Activated CD4-positive, alpha-beta memory T cell treated with anti-CD3 and anti-CD28 coated beads for 36 hours (primary cell): ENCODE measurements at regions not wholly inside any gene's neighbourhood (a gene's known extent, or its start where the extent isn't known, plus 50 kb on each side); places are given as distances from the start of the nearest gene placed in this dataset.
A peak's percentile ranks its signal among the peaks of the same experiment; 100 is the strongest.
"Not testable (repeated sequence)": the region's sequence is repeated elsewhere in the genome, so short reads cannot be mapped to it uniquely, and the experiment has no call there.

Experiments used
- CTCF ChIA-PET: fragments of 350-600 bp; sonication (Branson Sonifier 250); formaldehyde crosslinking; loops from one replicate; lab custom pipeline; 2021; ENCODE audit warnings: antibody characterized with exemption, inconsistent platforms; lab: Charles Lee
- POLR2A ChIA-PET: fragments of 350-600 bp; sonication (Branson Sonifier 250); formaldehyde crosslinking; loops from one replicate; lab custom pipeline; 2021; ENCODE audit warnings: antibody characterized with exemption; lab: Charles Lee
- DNase-seq: peaks from one replicate; pipeline ENCODE4 v3.0.0-alpha.2; 2020
- H3K27ac Mint-ChIP-seq: one replicate; pipeline ENCODE4 v1.8.0; 2021; ENCODE audit warnings: mixed read lengths
- H3K27me3 Mint-ChIP-seq: one replicate; pipeline ENCODE4 v1.8.0; 2021; ENCODE audit warnings: mixed read lengths
- H3K36me3 Mint-ChIP-seq: one replicate; pipeline ENCODE4 v1.8.0; 2021; ENCODE audit warnings: mixed read lengths
- H3K4me1 Mint-ChIP-seq: one replicate; pipeline ENCODE4 v1.8.0; 2021; ENCODE audit warnings: low read depth, mixed read lengths
- H3K4me3 Mint-ChIP-seq: one replicate; pipeline ENCODE4 v1.8.0; 2021; ENCODE audit warnings: mild to moderate bottlenecking, mixed read lengths
- H3K9me3 Mint-ChIP-seq: one replicate; pipeline ENCODE4 v1.8.0; 2021; ENCODE audit warnings: mixed read lengths
- intact Hi-C: fragments of 100-400 bp; cut with micrococcal nuclease; formaldehyde crosslinking; loops from one replicate; pipeline ENCODE4 v1.15.1; 2023

DNA sequence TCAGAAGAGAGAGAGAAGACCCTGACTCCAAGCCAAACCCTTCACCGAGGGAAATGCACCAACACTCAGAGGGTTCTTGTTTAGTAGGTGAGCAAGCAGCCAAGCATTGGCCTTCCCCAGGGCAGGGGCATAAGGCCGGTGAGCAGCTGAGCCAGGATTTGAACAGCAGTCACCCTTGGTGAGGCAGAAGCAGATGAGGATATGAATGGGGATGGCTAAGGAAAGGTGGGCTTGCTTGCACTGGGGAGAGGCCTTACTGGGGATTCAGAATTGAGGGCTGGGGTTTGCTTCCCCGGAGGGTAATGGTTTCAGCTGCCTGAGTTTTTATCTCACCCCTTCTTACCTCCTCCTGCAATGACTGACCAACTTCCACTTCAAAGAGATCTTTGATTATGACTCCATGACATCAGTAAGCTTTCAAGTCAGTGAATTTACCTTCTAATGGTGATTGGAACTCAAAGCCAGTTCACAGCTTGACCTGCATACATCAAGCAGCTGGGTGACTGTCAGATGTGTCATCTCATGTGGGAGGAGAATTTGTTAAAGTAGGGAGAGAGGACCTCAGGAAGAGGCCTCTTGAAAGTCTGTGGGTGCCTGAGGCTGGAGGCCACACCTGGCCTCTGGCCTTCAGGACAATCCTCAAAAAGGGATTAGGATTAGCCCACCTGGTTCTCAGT, 114.5 kb upstream of the PLGLB2 start:
- CTCF ChIA-PET, POLR2A ChIA-PET, H3K9me3 Mint-ChIP-seq, H3K36me3 Mint-ChIP-seq, H3K4me3 Mint-ChIP-seq, H3K27me3 Mint-ChIP-seq, intact Hi-C loops: not testable (repeated sequence)
- Mint-ChIP-seq H3K4me1 (peaks cover 21% of the 10 kb centered on the region), H3K27ac (peak overlapping the region; percentile 75)
- peak; percentile 45 for DNase-seq

DNA sequence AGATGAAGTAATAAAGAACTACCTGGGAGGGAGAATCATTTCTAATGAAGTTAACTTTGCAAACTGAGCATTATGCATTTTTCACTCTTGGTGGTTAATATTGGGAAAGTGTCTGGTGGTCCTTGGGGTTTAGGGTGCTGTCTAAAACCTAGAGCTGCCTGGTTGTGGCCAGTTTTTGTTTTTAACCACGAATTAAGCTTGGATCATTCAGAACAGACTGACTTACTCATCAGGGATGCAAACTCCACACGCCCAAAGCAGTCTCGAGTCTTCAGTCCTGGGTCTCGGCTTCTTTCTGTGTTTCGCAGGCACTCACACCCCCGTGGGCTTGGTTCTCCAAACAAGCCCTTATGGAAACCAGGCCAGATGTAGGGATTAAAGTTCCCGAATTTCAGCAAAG, 113.8 kb upstream of the PLGLB2 start:
- CTCF ChIA-PET, H3K4me3 Mint-ChIP-seq, H3K27me3 Mint-ChIP-seq, intact Hi-C loops, POLR2A ChIA-PET, H3K9me3 Mint-ChIP-seq, H3K36me3 Mint-ChIP-seq: not testable (repeated sequence)
- H3K4me1 Mint-ChIP-seq, result peaks cover 21% of the 10 kb centered on the region
- peak overlapping the region; percentile 89 for H3K27ac Mint-ChIP-seq
- peak; percentile 38 for DNase-seq

DNA sequence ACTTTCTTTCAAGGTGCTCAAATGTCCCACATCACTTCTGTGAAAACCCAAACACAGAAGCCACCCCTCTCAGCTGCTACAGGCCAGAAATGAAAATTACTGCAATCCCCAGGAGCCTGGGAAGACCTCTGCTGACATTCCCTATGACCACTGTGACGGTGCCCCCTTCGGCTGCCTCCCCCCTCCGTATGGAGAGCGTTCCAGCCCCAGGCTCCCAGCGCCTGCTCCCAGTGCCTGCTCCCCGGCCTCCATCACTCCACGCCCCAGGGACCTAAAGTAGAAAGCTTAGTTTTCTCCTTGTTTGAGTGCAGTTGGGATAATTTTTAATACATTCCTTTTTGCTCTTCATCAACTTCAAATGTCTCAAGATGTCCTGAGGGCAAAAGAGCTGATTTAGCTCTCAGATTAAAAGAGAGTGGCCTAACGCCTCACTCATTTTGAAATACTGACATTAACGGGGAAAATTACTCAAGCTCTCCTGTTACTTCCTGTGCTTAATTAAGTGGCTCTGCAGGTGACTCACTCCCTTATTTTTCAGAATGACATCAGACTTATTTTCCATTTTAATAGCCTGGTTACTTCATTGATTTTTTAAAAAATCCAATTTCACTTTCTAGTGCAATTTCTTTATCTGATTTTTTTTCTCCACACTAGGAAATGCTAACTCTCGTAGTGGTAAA, 112.8 kb upstream of the PLGLB2 start:
- peak overlapping the region; percentile 90 for H3K27ac Mint-ChIP-seq
- CTCF ChIA-PET, result not testable (repeated sequence)

DNA sequence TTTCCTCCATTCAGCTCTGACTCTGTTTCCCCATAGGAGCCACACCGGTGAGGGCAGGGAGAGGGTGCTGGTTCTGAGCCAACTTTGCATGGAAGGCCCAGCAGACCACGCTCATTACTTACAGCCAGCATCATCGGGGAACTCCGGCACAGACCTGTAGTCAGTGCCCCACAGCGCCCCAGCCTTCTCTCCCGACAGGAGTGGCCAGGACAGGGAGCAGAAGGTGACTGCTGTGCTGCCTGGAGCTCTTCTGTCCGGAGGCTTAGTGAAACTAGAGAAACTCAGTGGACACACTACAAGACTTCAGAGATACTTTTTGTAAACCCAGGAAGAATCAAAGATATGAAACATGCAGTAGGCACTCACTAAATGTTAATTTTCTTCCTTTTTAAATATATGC, 111.6 kb upstream of the PLGLB2 start:
- POLR2A ChIA-PET, H3K4me3 Mint-ChIP-seq, intact Hi-C loops, H3K36me3 Mint-ChIP-seq, H3K9me3 Mint-ChIP-seq, H3K27me3 Mint-ChIP-seq, DNase-seq, H3K27ac Mint-ChIP-seq, CTCF ChIA-PET: not testable (repeated sequence)
- peaks cover 19% of the 10 kb centered on the region for H3K4me1 Mint-ChIP-seq

More for the DNA sequence above, 112.8 kb upstream of the PLGLB2 start:
- POLR2A ChIA-PET, DNase-seq, H3K27me3 Mint-ChIP-seq, H3K4me3 Mint-ChIP-seq, H3K36me3 Mint-ChIP-seq, intact Hi-C loops, H3K9me3 Mint-ChIP-seq: not testable (repeated sequence)
- peaks cover 20% of the 10 kb centered on the region for H3K4me1 Mint-ChIP-seq

DNA sequence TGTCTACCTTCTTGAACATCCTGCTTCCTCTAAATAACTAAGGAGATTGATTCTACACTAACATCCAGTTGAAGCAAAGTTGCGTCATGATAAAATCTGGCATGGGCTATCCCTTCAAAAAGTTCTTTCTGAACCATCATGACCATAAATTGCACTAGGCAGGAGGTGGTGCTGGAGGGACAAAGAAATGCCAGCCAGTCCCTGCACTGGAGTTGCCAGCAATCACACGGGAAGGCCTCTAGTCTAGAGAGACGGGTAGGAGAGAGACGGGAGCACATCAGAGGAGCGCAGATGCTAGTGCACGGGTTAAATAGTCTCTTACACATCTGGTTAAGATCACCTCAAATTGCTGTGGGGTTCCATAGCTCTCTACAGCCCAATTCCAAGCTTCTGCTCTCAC, 111.2 kb upstream of the PLGLB2 start:
- POLR2A ChIA-PET, H3K27me3 Mint-ChIP-seq, H3K4me3 Mint-ChIP-seq, CTCF ChIA-PET, intact Hi-C loops, H3K27ac Mint-ChIP-seq, DNase-seq, H3K9me3 Mint-ChIP-seq, H3K36me3 Mint-ChIP-seq: not testable (repeated sequence)
- H3K4me1 Mint-ChIP-seq, result peaks cover 14% of the 10 kb centered on the region

DNA sequence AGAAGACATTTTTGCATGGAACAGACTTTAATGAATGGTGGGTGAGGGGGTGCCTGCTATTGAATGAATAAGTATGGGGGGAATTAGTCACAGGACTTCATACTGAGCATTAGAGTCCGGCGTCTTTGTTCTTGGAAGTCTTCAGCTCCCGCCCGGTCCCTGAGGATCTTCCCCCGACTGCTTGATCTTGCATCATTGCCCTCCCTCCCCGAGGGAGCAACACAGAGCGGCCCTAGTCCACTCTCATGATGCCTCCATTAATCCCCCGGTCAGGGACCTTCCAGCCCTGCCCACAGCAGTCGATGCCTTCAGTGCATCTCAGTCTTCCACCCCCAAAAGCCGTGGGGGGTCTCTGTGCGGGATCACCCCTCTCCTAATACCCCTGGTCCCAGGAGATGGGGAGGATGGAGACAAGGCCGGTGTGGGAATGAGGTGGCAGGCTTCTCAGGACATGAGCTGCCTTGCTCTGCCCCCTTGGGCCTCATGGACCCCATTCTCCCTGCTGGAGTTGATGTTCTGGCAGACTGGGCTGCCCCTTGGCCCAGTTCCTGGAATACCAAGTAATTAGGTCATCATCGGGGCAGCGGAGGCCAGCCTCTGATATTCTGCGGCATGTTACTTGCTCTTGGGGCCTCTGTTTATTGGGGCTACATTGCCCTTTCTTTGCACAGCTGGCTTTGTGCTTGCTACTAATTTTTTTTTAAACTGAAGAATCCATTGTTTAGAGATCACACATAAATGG, 110.5 kb upstream of the PLGLB2 start:
- POLR2A ChIA-PET, intact Hi-C loops, DNase-seq: not testable (repeated sequence)

DNA sequence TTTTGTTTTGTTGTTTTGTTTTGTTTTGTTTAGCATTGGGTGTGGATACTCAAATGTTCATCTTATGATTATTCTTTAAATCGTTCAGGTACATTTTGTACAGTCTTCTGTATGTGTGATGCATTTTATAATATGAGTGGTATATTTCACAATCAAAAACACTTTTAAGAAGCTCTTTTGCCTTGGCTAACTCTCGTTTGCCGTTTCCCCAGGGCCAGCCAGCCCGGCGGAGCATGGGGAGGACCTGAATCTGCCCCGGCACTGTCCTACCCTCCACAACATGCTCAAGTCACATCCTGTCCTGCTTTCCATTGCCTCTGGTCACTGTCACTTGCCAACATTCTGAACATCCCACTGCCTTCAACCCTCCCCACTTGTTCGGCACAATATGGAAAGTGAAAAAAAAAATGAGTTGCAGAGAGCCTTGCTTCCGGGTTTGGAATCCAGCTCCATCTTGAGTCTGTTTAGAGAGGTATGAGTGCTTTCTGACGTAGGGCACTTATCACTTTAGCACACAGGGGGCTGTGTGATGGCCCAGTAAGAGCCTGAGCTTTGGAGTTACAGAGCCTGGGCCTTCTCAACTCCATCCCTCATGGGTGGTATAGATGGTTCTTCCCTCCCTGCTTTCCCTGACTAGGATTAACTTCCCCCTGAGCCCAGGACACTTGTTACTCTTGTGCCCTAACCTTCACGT, 109.6 kb upstream of the PLGLB2 start:
- intact Hi-C loops, CTCF ChIA-PET, H3K27ac Mint-ChIP-seq, DNase-seq, POLR2A ChIA-PET, H3K27me3 Mint-ChIP-seq, H3K9me3 Mint-ChIP-seq, H3K36me3 Mint-ChIP-seq, H3K4me3 Mint-ChIP-seq: not testable (repeated sequence)
- peaks cover 11% of the 10 kb centered on the region for H3K4me1 Mint-ChIP-seq

More for the DNA sequence above, 110.5 kb upstream of the PLGLB2 start:
- H3K36me3 Mint-ChIP-seq, H3K4me3 Mint-ChIP-seq, H3K9me3 Mint-ChIP-seq, CTCF ChIA-PET, H3K27me3 Mint-ChIP-seq, H3K27ac Mint-ChIP-seq: not testable (repeated sequence)
- H3K4me1 Mint-ChIP-seq, result peaks cover 14% of the 10 kb centered on the region

DNA sequence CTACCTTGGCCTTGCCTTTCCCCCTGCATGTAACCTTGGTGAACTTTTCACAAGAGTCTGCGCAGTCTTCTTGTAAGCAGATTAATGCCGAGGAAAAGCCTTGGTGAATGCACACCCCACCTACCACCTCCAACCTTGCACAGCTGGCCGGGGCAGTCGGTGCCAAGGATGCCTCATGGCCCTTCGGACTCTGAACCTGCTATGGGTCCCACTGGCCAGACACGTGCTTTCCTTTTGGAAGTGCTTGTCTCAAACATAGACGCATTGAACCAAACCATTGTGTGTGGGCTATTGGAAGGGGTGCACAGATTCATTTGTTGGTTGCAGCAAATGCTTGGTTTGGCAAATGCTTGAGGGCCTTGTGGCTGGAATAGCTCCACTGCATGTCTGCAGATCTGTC, 109.0 kb upstream of the PLGLB2 start:
- H3K27ac Mint-ChIP-seq, H3K36me3 Mint-ChIP-seq, POLR2A ChIA-PET, H3K4me1 Mint-ChIP-seq, H3K4me3 Mint-ChIP-seq, DNase-seq, CTCF ChIA-PET, H3K9me3 Mint-ChIP-seq, intact Hi-C loops, H3K27me3 Mint-ChIP-seq: not testable (repeated sequence)

DNA sequence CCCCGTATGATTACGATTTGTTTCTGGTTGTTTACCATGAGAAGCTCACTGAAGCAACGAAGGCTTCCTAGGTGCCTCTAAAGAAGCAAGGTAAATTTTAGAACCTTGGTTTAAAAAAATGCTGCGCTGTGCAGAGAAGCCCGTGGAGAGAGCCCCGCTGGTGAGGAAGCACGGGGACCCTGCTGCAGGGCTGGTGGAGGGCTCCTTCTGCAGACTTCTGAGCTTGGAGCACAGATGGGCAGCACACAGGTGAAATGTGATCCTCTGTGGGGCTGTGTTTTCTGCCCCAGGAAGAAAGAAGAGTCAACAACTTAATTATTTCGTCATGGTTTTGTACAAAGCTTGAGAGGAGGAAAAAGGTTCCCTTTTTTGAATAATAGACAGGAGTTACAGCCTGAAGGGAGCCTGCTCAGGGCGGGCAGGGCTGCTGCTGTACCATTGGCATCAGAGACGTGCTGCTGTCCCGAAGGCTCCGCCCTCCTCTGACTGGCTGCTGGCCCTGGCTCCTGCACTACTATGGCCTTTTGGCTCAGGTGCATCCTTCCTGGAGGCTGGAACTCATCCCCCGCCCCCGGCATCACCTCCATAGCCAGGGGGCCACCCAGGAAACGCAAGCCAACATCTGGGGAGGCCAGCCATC, 108.0 kb upstream of the PLGLB2 start:
- H3K4me1 Mint-ChIP-seq, H3K27me3 Mint-ChIP-seq, H3K4me3 Mint-ChIP-seq: not testable (repeated sequence)

DNA sequence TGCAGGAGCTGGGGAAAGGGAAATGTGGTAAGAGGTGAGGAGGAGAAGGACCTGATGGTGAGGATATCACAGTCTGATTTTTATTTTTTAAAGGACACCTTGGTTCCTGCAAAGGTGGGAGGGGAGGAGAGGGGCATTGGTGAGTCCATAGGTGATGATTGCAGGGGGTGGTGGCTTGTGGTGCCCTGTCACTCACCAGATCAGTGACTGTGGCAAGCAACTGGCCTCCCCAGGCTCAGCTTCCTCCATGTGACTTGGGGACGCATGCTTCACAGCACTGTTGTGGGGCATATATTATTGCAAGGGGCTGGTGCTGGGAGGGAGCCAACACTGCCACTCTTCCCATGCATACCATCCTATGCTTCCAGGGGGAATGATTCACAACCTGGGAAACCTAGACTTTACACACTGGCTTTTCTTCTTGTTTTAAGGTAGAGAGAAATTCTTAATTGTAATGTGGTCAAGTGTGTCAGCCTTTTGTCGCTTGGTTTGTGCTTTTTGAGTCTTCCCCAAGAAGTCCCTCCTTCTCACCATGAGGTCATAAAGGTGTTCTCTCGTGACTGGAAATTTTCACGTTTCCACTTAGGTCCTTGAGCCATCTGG, 106.8 kb upstream of the PLGLB2 start:
- POLR2A ChIA-PET, H3K27ac Mint-ChIP-seq: not testable (repeated sequence)

More for the DNA sequence above, 108.0 kb upstream of the PLGLB2 start:
- DNase-seq, POLR2A ChIA-PET, H3K27ac Mint-ChIP-seq, intact Hi-C loops, H3K9me3 Mint-ChIP-seq, CTCF ChIA-PET, H3K36me3 Mint-ChIP-seq: not testable (repeated sequence)

DNA sequence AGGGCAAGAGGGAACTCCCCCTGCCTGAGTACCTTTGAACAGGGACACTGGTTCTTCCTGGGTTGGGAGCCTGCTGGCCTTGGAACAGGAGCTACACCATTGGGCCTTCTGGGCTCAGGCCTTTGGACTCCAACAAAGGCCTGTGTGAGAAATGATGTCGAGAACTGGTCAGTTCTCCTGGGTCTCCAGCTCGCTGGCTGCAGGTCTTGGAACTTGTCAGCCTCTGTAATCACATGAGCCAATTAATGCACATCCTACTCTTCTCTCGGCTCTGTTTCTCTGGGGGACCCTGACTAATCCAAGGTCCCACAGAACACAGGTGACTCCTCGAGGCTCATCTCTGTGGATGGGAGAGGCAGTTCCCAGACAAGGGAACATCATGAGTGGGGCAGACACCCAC, 104.7 kb upstream of the PLGLB2 start:
- H3K4me1 Mint-ChIP-seq, H3K4me3 Mint-ChIP-seq, intact Hi-C loops, H3K36me3 Mint-ChIP-seq, H3K27me3 Mint-ChIP-seq, POLR2A ChIA-PET, CTCF ChIA-PET, DNase-seq, H3K27ac Mint-ChIP-seq, H3K9me3 Mint-ChIP-seq: not testable (repeated sequence)

More for the DNA sequence above, 106.8 kb upstream of the PLGLB2 start:
- DNase-seq, CTCF ChIA-PET, H3K27me3 Mint-ChIP-seq, H3K9me3 Mint-ChIP-seq, intact Hi-C loops, H3K36me3 Mint-ChIP-seq, H3K4me1 Mint-ChIP-seq, H3K4me3 Mint-ChIP-seq: not testable (repeated sequence)
